Psoas muscle (tissue), 7 donors: ENCODE measurements at regions not wholly inside any gene's neighbourhood (a gene's known extent, or its start where the extent isn't known, plus 50 kb on each side); places are given as distances from the start of the nearest gene placed in this dataset.
A peak's percentile ranks its signal among the peaks of the same experiment; 100 is the strongest.
"Not testable (repeated sequence)": the region's sequence is repeated elsewhere in the genome, so short reads cannot be mapped to it uniquely, and the experiment has no call there.

Experiments
- ATAC-seq, 4 donors: fragments of 200-7000 bp; cut with Tn5 transposase; one replicate each; pipeline ENCODE4 v1.9.1; 2020; ENCODE audit warnings: moderate library complexity in 3 of 4, mild to moderate bottlenecking in 2 of 4
- DNase-seq, 2 donors: peaks; one replicate each; pipeline ENCODE4 v3.0.0-alpha.2; 2020
- H3K27ac ChIP-seq: fragments of 200-600 bp; one replicate; pipeline ENCODE4 v1.8.0; 2022
- H3K27me3 ChIP-seq, 3 donors: fragments of 200-600 bp in 1 of 3; one replicate each; pipeline versions ENCODE4 v1.6.1 to v1.8.0; 2013 to 2022; ENCODE audit warnings: low read length in 2 of 3, mild to moderate bottlenecking in 2 of 3, moderate library complexity in 1 of 3; ENCODE audit not compliant: insufficient read depth in 3 of 3
- H3K36me3 ChIP-seq, 2 donors: fragments of 200-600 bp in 1 of 2; one replicate each; pipeline versions ENCODE4 v1.6.1 to v1.8.0; 2013 to 2022; ENCODE audit warnings: low read depth in 1 of 2, mild to moderate bottlenecking in 1 of 2, moderate library complexity in 1 of 2; ENCODE audit not compliant: insufficient read depth in 1 of 2
- H3K4me1 ChIP-seq: fragments of 200-600 bp; one replicate; pipeline ENCODE4 v1.8.0; 2022
- H3K4me3 ChIP-seq: fragments of 200-600 bp; one replicate; pipeline ENCODE4 v1.8.0; 2022; ENCODE audit warnings: mild to moderate bottlenecking
- H3K9me3 ChIP-seq: fragments of 200-600 bp; one replicate; pipeline ENCODE4 v1.8.0; 2022
- CTCF ChIP-seq: fragments of 200-600 bp; IDR thresholded peaks from one replicate; pipeline ENCODE4 v1.8.0; 2022; ENCODE audit warnings: antibody characterized with exemption
- WGBS, 3 donors: extraction: QIAGEN DNeasy Blood & Tissue Kit; methylation state at CpG; one replicate each; pipeline versions ENCODE4 v1.1.6 to v1.1.7; 2013; 5-methylcytosine and 5-hydroxymethylcytosine counted together
- intact Hi-C, 2 donors: fragments of 100-400 bp; cut with DNase I; formaldehyde crosslinking; loops; one replicate each; pipeline versions ENCODE4 v1.11.0 to v1.14.2; 2022
- donor health status: healthy with polysubstance abuse.
- donor health status: DM: no; HTN: no; CAD: no; lungs with moderate emphysema.
- donor health status: Bipolar disorder and iron deficiency.
- donor health status: healthy.
- donor health status: DM: yes; HTN: yes; CAD: no.
- donor health status: DM: no; HTN: no; CAD: no.
- donor health status: DM: yes; HTN: yes; CAD: no.

GRCh38 chr17:77066165-77066564, 74.6 kb upstream of the SEC14L1 start:
- intact Hi-C loops: loop anchor here in 1 of 2 donors (1.0 to 2.0 kb wide), 2 partner anchors 198 to 249 kb away; partner anchors contain the start of gene MGAT5B
- H3K9me3 ChIP-seq: no peaks in the 10 kb centered on the region
- 70 to 79% (median 79%) methylated on average over 2 of the region's 2 CpGs for WGBS, 3 donors
- no peak overlapping the region for H3K4me3 ChIP-seq
- peaks cover 0 to 20% (median 0%) of the 10 kb centered on the region in 3 donors for H3K27me3 ChIP-seq
- no peaks in the 10 kb centered on the region for H3K36me3 ChIP-seq
- no peak overlapping the region for H3K27ac ChIP-seq
- no peak for ATAC-seq
- H3K4me1 ChIP-seq: no peaks in the 10 kb centered on the region
- DNase-seq: no peak
- TF ChIP-seq CTCF: no peak

GRCh38 chr17:77066726-77067409, 73.9 kb upstream of the SEC14L1 start:
- WGBS, 3 donors: 28 to 30% (median 30%) methylated on average over 10 of the region's 10 CpGs
- peaks cover 0 to 20% (median 3%) of the 10 kb centered on the region in 3 donors for H3K27me3 ChIP-seq
- H3K9me3 ChIP-seq, H3K36me3 ChIP-seq, H3K4me3 ChIP-seq, H3K4me1 ChIP-seq, H3K27ac ChIP-seq: not testable (repeated sequence)
- DNase-seq (peak; percentile 36 to 66), ATAC-seq (peak; percentile 51 to 73 (median 64))
- intact Hi-C loops: loop anchor here in 1 of 2 donors (1.0 to 2.0 kb wide), 2 partner anchors 199 to 250 kb away; partner anchors contain the start of gene MGAT5B
- TF ChIP-seq CTCF: peak; percentile 77

DNA sequence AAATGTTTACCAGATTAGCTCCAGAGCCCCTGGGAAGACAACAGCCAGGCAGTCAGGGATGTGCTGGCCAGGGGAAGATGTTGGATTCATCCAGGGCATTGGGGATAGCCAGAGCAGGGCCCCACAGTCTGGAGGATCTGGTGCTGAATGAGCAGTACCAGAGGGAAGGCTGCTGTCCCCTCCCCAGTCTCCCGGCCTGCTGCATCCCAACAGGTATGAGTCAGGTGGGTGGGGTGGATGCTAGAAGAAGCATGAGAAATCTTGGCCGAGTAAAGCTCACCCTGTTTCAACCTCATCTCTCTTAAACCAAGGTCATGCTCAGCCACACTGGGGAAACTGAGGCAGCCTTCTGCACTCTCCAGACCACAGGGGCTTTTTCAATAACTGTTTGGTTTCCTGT, 71.9 kb upstream of the SEC14L1 start:
- ATAC-seq: no peak

GRCh38 chr17:77070888-77071279, 69.9 kb upstream of the SEC14L1 start:
- WGBS, 3 donors: 53 to 65% (median 57%) methylated on average over 6 of the region's 6 CpGs
- no peak for TF ChIP-seq CTCF
- no peak for ATAC-seq

More for the DNA sequence above, 71.9 kb upstream of the SEC14L1 start:
- WGBS, 3 donors: 81 to 89% (median 82%) methylated on average over 2 of the region's 2 CpGs
- Histone ChIP-seq H3K27ac (no peak overlapping the region), H3K4me3 (no peak overlapping the region), H3K27me3 (peaks cover 0 to 33% (median 3%) of the 10 kb centered on the region in 3 donors), H3K36me3 (no peaks in the 10 kb centered on the region), H3K4me1 (no peaks in the 10 kb centered on the region), H3K9me3 (no peaks in the 10 kb centered on the region)
- intact Hi-C loops: no loop called here
- no peak for DNase-seq
- TF ChIP-seq CTCF: no peak

More at GRCh38 chr17:77070888-77071279, 69.9 kb upstream of the SEC14L1 start:
- Histone ChIP-seq H3K9me3 (no peaks in the 10 kb centered on the region), H3K36me3 (no peaks in the 10 kb centered on the region), H3K4me3 (no peak overlapping the region), H3K27ac (no peak overlapping the region), H3K4me1 (no peaks in the 10 kb centered on the region), H3K27me3 (peaks cover 0 to 43% (median 3%) of the 10 kb centered on the region in 3 donors)
- intact Hi-C loops: no loop called here
- DNase-seq: no peak
